GM06990 (cell line): ENCODE measurements at regions not wholly inside any gene's neighbourhood (a gene's known extent, or its start where the extent isn't known, plus 50 kb on each side); places are given as distances from the start of the nearest gene placed in this dataset.

Source experiments
- DNase-seq: peaks from one replicate; pipeline ENCODE4 v3.0.0-alpha.2; 2011; ENCODE audit not compliant: insufficient read length; ENCODE audit errors: extremely low read depth
- H3K27me3 ChIP-seq: replicated peaks from 2 replicates; pipeline ENCODE4 v1.6.0; 2011; ENCODE audit warnings: low read length; ENCODE audit not compliant: control insufficient read depth, insufficient read depth
- H3K36me3 ChIP-seq: 2 replicates; pipeline ENCODE4 v1.5.1; 2011; ENCODE audit warnings: low read length; ENCODE audit not compliant: control insufficient read depth, insufficient read depth
- H3K4me3 ChIP-seq: replicated peaks from 2 replicates; pipeline ENCODE4 v1.5.1; 2011; ENCODE audit warnings: low read depth, mild to moderate bottlenecking, control low read depth, low read length
- CTCF ChIP-seq: IDR thresholded peaks from 2 replicates; pipeline ENCODE4 v1.5.1; 2011; ENCODE audit warnings: low read length, control low read depth, mild to moderate bottlenecking, inconsistent platforms; ENCODE audit not compliant: insufficient read depth, poor library complexity, severe bottlenecking

DNA sequence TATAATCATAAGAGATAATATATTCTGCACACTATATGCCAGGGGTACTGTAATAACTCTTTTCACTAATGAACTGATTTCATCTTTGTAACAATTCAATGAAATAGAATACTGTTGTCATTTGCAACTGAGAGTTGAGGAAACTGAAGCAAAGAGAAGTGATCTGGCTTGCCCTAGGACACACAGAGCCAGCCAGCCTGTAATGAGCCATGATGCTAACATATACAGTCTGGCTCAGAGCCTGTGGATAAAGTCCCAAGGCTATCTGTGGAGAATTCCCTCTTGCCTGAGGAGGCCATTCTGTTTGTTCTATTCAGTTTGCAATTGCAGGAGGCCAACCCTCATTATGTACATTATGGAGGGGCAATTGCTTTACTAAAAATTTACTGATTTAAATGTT lies 241.3 kb downstream of the CXCL12 start:
- Histone ChIP-seq H3K27me3 (no peaks in the 10 kb centered on the region), H3K4me3 (no peak overlapping the region), H3K36me3 (no peaks in the 10 kb centered on the region)
- no peak for TF ChIP-seq CTCF
- DNase-seq: no peak

DNA sequence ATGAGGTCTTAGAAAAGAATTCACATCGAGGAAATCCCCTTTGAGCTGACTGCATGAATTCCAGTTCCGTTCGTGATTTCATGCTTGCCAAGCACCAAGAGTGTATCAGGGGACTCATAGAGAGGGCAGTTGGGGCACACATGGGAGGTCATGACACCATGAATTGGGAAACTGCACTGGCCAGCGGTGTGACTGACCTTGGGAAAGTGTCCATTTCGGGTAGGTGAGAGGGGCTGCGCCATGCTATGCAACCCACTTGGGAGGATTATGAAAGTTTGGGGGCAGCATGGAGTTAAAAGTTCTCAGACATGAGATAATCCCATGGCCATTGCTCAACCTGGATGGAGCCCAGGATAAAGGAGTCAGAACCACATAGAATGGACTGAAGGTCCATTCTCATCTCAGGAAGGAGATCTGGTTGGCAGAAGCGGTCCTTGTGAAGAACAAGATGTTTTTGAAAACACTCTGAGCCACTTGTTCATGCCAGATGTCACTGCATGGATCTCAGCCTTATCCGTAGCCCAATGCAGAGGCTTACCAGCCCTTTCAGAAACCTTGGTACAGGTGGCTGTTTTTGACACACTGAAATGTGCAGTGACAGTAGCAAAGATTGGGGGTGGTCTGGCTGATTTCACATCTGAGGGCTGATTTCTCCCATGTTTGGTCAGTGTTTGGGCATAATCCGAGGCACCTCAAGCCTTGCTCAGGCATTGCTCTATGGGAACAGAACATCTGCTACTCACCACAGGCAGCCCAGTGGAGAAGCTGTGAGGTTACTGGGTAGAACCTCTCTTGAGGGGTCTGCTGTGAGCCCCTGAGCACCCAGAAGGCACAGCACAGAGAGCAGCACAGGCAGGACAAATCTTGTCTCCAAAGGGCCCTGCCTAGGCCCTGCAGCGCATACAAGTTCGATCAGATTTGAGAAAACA lies 252.3 kb downstream of the CXCL12 start:
- DNase-seq: no peak
- TF ChIP-seq CTCF: no peak
- no peaks in the 10 kb centered on the region for H3K27me3 ChIP-seq
- H3K36me3 ChIP-seq: no peaks in the 10 kb centered on the region
- H3K4me3 ChIP-seq: no peak overlapping the region

- DNase-seq: no peak
- Histone ChIP-seq H3K27me3 (no peaks in the 10 kb centered on the region), H3K36me3 (no peaks in the 10 kb centered on the region), H3K4me3 (no peak overlapping the region)
- no peak for TF ChIP-seq CTCF
These were observed 258.6 kb downstream of the CXCL12 start for GRCh38 chr10:44126291-44126717.

- TF ChIP-seq CTCF: no peak
- Histone ChIP-seq H3K4me3 (no peak overlapping the region), H3K36me3 (no peaks in the 10 kb centered on the region), H3K27me3 (no peaks in the 10 kb centered on the region)
- no peak for DNase-seq
These were observed 259.0 kb downstream of the CXCL12 start for GRCh38 chr10:44125879-44126278.

- Histone ChIP-seq H3K4me3 (no peak overlapping the region), H3K27me3 (no peaks in the 10 kb centered on the region), H3K36me3 (no peaks in the 10 kb centered on the region)
- TF ChIP-seq CTCF: no peak
- DNase-seq: no peak
These were observed 266.4 kb downstream of the CXCL12 start for GRCh38 chr10:44118500-44118899.
